Neutrophil (primary cell): ENCODE measurements at regions not wholly inside any gene's neighbourhood (a gene's known extent, or its start where the extent isn't known, plus 50 kb on each side); places are given as distances from the start of the nearest gene placed in this dataset.
"Not testable (repeated sequence)": the region's sequence is repeated elsewhere in the genome, so short reads cannot be mapped to it uniquely, and the experiment has no call there.

Experiments
- H3K27ac ChIP-seq: fragments of 200-600 bp; sonication (generic); 2 replicates; pipeline ENCODE4 v1.5.1; 2016; ENCODE audit warnings: mild to moderate bottlenecking, moderate library complexity
- H3K27me3 ChIP-seq: fragments of 200-600 bp; sonication (generic); 2 replicates; pipeline ENCODE4 v1.6.0; 2016; ENCODE audit warnings: mild to moderate bottlenecking
- H3K36me3 ChIP-seq: fragments of 200-600 bp; sonication (generic); 2 replicates; pipeline ENCODE4 v1.5.1; 2017
- H3K4me1 ChIP-seq, 2 experiments: fragments of 200-600 bp in 1 of 2; sonication (generic) in 1 of 2; 1 replicate in 1 of 2; 2 replicates in 1 of 2; pipeline versions ENCODE4 v1.5.1 to v1.6.1; 2013 to 2016; ENCODE audit warnings: low read depth in 1 of 2, low read length in 1 of 2, mild to moderate bottlenecking in 1 of 2, moderate library complexity in 1 of 2; ENCODE audit not compliant: control insufficient read depth in 1 of 2, insufficient read depth in 1 of 2
- H3K4me3 ChIP-seq, 2 experiments: fragments of 200-600 bp in 1 of 2; sonication (generic) in 1 of 2; 1 replicate in 1 of 2; 2 replicates in 1 of 2; pipeline ENCODE4 v1.5.1; 2013 to 2016; ENCODE audit warnings: low read depth in 1 of 2, low read length in 1 of 2, mild to moderate bottlenecking in 1 of 2, moderate library complexity in 1 of 2
- H3K9me3 ChIP-seq: fragments of 200-600 bp; sonication (generic); 2 replicates; pipeline ENCODE4 v1.5.1; 2016
- CTCF ChIP-seq: fragments of 200-600 bp; sonication (generic); IDR thresholded peaks from 2 replicates; pipeline ENCODE4 v1.5.1; 2016; ENCODE audit warnings: antibody characterized with exemption

GRCh38 chr4:18127030-18127429 lies 105.5 kb upstream of the LCORL start:
- Histone ChIP-seq H3K27me3 (no peaks in the 10 kb centered on the region), H3K9me3 (no peaks in the 10 kb centered on the region)
- TF ChIP-seq CTCF: no peak

GRCh38 chr4:18113710-18114331 lies 92.3 kb upstream of the LCORL start:
- Histone ChIP-seq H3K27ac (no peak overlapping the region), H3K27me3 (no peaks in the 10 kb centered on the region), H3K36me3 (no peaks in the 10 kb centered on the region), H3K4me3 (no peak overlapping the region), H3K9me3 (no peaks in the 10 kb centered on the region), H3K4me1 (no peaks in the 10 kb centered on the region)
- TF ChIP-seq CTCF: no peak

More at GRCh38 chr4:18127030-18127429, 105.5 kb upstream of the LCORL start:
- no peak overlapping the region for H3K27ac ChIP-seq
- H3K4me1 ChIP-seq: no peaks in the 10 kb centered on the region
- no peaks in the 10 kb centered on the region for H3K36me3 ChIP-seq
- no peak overlapping the region for H3K4me3 ChIP-seq

- Histone ChIP-seq H3K36me3 (no peaks in the 10 kb centered on the region), H3K4me3 (no peak overlapping the region), H3K27ac (no peak overlapping the region), H3K4me1 (no peaks in the 10 kb centered on the region), H3K9me3 (no peaks in the 10 kb centered on the region), H3K27me3 (no peaks in the 10 kb centered on the region)
- TF ChIP-seq CTCF: no peak
Measured at GRCh38 chr4:18111081-18111480, 89.5 kb upstream of the LCORL start.

GRCh38 chr4:18110099-18110498 lies 88.5 kb upstream of the LCORL start:
- Histone ChIP-seq H3K36me3 (no peaks in the 10 kb centered on the region), H3K27ac (no peak overlapping the region), H3K27me3 (no peaks in the 10 kb centered on the region), H3K4me3 (no peak overlapping the region), H3K4me1 (no peaks in the 10 kb centered on the region), H3K9me3 (no peaks in the 10 kb centered on the region)
- no peak for TF ChIP-seq CTCF

- Histone ChIP-seq H3K36me3 (no peaks in the 10 kb centered on the region), H3K4me1 (no peaks in the 10 kb centered on the region), H3K9me3 (no peaks in the 10 kb centered on the region), H3K27me3 (no peaks in the 10 kb centered on the region), H3K27ac (no peak overlapping the region), H3K4me3 (no peak overlapping the region)
- no peak for TF ChIP-seq CTCF
Measured at GRCh38 chr4:18109676-18110075, 88.1 kb upstream of the LCORL start.

- H3K9me3 ChIP-seq, H3K27me3 ChIP-seq, H3K4me3 ChIP-seq, H3K27ac ChIP-seq, H3K4me1 ChIP-seq, H3K36me3 ChIP-seq: not testable (repeated sequence)
Measured at GRCh38 chr4:18107848-18108528, 86.4 kb upstream of the LCORL start.
